Ectodermal cell (in vitro differentiated cells): ENCODE measurements at regions not wholly inside any gene's neighbourhood (a gene's known extent, or its start where the extent isn't known, plus 50 kb on each side); places are given as distances from the start of the nearest gene placed in this dataset.

Experiments used
- H3K27ac ChIP-seq: 2 replicates; pipeline ENCODE4 v1.7.0; 2013; ENCODE audit warnings: mild to moderate bottlenecking, low read depth, low read length; ENCODE audit not compliant: insufficient read depth, poor library complexity, severe bottlenecking
- H3K27me3 ChIP-seq: 2 replicates; pipeline ENCODE4 v1.7.0; 2013; ENCODE audit warnings: mild to moderate bottlenecking, low read length; ENCODE audit not compliant: insufficient read depth, control insufficient read depth, poor library complexity, severe bottlenecking
- H3K36me3 ChIP-seq: one replicate; pipeline ENCODE4 v1.7.0; 2013; ENCODE audit warnings: low read length; ENCODE audit not compliant: control insufficient read depth, insufficient read depth
- H3K4me1 ChIP-seq: one replicate; pipeline ENCODE4 v1.7.0; 2013; ENCODE audit warnings: low read length; ENCODE audit not compliant: control insufficient read depth, insufficient read depth
- H3K4me3 ChIP-seq: 2 replicates; pipeline ENCODE4 v1.7.0; 2013; ENCODE audit warnings: low read depth, low read length, control low read depth; ENCODE audit not compliant: insufficient read depth
- H3K9me3 ChIP-seq: 2 replicates; pipeline ENCODE4 v1.7.0; 2013; ENCODE audit warnings: mild to moderate bottlenecking, low read length, moderate library complexity; ENCODE audit not compliant: control insufficient read depth
- WGBS, 2 experiments: methylation state at CpG; one replicate each; pipeline ENCODE4 v1.1.7; 2013; ENCODE audit warnings: missing lambda C conversion rate in 2 of 2; 5-methylcytosine and 5-hydroxymethylcytosine counted together

DNA sequence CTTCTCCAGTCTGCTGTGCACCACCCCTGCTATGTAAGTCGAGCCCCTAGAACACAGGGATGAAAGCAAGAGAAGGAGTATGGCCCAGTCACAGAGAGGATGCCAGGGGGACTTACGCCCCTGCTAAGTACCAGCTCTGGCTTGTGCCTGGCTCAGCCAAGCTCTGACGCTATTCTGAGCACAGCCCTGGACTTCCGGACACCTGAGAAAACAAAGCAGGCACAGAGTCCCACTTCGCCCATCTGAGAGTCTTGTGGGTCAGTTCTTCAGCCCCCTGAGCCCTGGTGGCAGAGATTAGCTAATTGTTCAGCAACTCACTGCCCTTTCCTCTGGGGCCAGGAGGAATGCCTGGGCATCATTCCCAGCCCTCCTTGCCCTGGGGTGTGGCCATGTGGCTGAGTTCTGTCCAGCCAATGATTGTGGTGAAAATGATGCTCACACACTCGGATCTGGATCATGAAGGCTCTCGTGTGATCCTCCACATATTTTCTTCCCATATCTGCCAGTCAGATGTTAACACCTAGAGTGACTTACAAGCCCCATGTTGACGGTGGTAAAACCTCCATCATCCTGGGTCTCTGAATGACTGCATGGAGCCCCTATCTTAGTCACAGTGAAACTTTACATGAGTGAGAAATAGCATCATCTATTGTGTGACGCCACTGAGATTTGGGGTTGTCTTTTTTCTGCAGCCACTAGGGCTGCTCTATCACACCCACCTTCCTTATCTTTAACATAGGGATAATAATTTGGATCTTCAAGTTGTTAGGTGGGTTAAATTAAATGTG lies 105.7 kb downstream of the TPRA1 start:
- Histone ChIP-seq H3K27ac (no peak overlapping the region), H3K27me3 (no peaks in the 10 kb centered on the region)
- WGBS, 2 experiments: 79 to 81% methylated on average over 8 of the region's 9 CpGs

GRCh38 chr3:127483902-127484591 lies 106.5 kb downstream of the TPRA1 start:
- Histone ChIP-seq H3K4me3 (no peak overlapping the region), H3K4me1 (no peaks in the 10 kb centered on the region), H3K9me3 (no peaks in the 10 kb centered on the region), H3K36me3 (no peaks in the 10 kb centered on the region), H3K27me3 (no peaks in the 10 kb centered on the region), H3K27ac (no peak overlapping the region)
- WGBS, 2 experiments: 92 to 93% methylated on average over 18 of the region's 18 CpGs

More for the DNA sequence above, 105.7 kb downstream of the TPRA1 start:
- Histone ChIP-seq H3K36me3 (no peaks in the 10 kb centered on the region), H3K9me3 (no peaks in the 10 kb centered on the region), H3K4me3 (no peak overlapping the region), H3K4me1 (peaks cover under 1% of the 10 kb centered on the region)

- no peaks in the 10 kb centered on the region for H3K9me3 ChIP-seq
- no peaks in the 10 kb centered on the region for H3K36me3 ChIP-seq
- WGBS, 2 experiments: 86 to 87% methylated on average over 11 of the region's 11 CpGs
- no peaks in the 10 kb centered on the region for H3K4me1 ChIP-seq
- H3K27me3 ChIP-seq: no peaks in the 10 kb centered on the region
- H3K27ac ChIP-seq: no peak overlapping the region
- no peak overlapping the region for H3K4me3 ChIP-seq
These were observed 107.4 kb downstream of the TPRA1 start for GRCh38 chr3:127483005-127483641.

DNA sequence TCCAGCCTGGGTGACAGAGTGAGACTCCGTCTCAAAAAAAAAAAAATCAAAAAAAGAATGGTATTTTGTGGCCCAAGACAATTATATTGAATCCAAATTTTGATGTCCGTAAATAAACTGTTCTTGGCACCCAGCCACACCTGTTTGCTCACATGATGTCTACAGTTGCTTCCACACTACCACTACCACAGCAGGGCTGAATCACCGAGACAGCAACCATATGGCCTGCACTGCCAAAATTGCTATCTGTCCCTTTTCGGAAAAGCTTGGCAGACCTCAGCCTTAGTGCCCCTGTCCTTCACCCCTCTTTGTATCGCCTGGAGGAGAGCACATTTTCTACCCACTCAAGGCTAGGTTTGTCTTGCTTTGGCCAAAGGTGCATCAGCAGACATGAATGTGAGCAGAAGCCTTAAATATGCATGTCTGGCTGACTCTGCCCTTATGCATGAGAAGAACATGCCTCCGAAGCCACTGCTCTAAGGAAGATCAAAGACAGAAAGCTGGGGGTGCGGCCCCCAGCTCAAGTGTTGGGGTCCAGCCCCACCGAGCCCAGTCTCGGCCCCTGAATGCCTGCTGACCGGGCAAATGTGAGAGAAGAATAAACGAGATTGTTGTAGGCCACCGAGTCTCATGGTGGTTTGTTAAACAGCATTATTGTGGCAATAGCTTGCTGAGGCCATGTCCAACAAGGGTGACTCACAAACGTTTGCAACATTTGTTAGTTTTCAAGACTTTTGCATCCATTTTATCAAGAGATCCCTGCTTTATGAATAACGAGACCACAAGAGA lies 108.1 kb downstream of the TPRA1 start:
- no peak overlapping the region for H3K27ac ChIP-seq
- 91 to 93% methylated on average over 14 of the region's 14 CpGs for WGBS, 2 experiments

DNA sequence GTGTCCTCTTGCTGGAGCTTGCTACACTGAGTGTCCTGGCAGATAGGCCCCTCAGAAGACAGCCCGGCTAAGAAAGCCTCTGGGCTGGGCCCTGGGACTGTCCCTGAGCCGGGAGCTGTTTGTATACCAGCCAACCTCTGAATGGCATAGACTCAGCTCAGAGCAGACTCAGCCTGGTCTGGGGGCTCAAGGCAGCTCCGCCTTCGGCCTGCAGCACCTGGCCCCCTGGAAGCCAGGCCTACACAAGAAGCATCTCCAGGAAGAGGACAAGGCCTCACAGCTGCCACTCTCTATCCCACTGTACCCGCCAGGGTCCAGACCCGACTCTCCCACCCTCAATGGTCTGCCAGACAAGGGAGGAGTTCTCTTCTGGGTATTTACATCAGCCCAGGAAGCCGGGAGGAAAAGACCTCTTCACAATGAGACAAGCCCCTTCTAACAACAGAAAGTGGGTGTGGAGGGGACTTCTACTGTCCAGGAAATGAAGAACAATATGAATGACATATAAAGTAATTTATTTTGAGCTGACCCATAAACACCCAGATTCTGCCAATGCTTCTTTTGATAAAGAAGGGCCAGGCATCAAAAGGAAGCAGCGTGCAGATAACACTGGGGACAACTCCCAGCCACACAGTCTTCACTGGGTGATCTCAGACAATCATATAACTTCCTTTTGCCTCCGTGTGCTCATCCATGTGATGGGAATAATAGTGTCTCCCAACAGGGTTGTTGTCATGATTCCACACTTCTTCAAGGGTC lies 110.2 kb downstream of the TPRA1 start:
- Histone ChIP-seq H3K27me3 (no peaks in the 10 kb centered on the region), H3K36me3 (no peaks in the 10 kb centered on the region), H3K4me1 (no peaks in the 10 kb centered on the region), H3K9me3 (no peaks in the 10 kb centered on the region), H3K4me3 (no peak overlapping the region), H3K27ac (no peak overlapping the region)
- WGBS, 2 experiments: 93% methylated on average over 8 to 9 of the region's 9 CpGs

More for the DNA sequence above, 108.1 kb downstream of the TPRA1 start:
- Histone ChIP-seq H3K4me1 (no peaks in the 10 kb centered on the region), H3K9me3 (no peaks in the 10 kb centered on the region), H3K27me3 (no peaks in the 10 kb centered on the region), H3K4me3 (no peak overlapping the region), H3K36me3 (no peaks in the 10 kb centered on the region)

- Histone ChIP-seq H3K36me3 (no peaks in the 10 kb centered on the region), H3K9me3 (no peaks in the 10 kb centered on the region), H3K4me1 (no peaks in the 10 kb centered on the region), H3K27me3 (no peaks in the 10 kb centered on the region), H3K4me3 (no peak overlapping the region), H3K27ac (no peak overlapping the region)
- WGBS, 2 experiments: 58 to 60% methylated on average over 12 of the region's 12 CpGs
These were observed 111.1 kb downstream of the TPRA1 start for GRCh38 chr3:127479449-127479848.

DNA sequence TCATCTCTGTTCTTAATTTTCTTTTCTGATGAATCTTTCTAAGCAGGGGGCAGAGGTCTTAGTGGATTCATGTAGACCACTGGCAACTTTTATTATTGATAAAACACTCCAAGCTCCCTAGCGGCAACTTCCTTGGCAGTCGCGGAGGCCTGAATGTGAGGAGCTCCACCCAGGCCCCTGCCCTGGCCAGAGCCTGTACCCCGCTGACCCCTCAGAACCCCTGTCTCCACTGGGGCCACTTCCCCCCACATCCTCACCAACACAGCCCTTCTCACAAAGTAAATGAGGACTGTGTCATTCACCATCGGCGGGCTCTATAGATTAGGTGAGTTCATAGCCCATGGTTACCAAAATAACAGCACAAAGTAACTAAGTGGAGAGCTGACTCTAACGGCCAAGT lies 111.6 kb downstream of the TPRA1 start:
- Histone ChIP-seq H3K27ac (no peak overlapping the region), H3K36me3 (no peaks in the 10 kb centered on the region), H3K9me3 (no peaks in the 10 kb centered on the region), H3K27me3 (no peaks in the 10 kb centered on the region), H3K4me3 (no peak overlapping the region), H3K4me1 (no peaks in the 10 kb centered on the region)
- WGBS, 2 experiments: 91 to 92% methylated on average over 7 of the region's 7 CpGs

GRCh38 chr3:127477396-127477795 lies 113.1 kb downstream of the TPRA1 start:
- Histone ChIP-seq H3K4me1 (no peaks in the 10 kb centered on the region), H3K27me3 (no peaks in the 10 kb centered on the region), H3K27ac (no peak overlapping the region), H3K36me3 (no peaks in the 10 kb centered on the region), H3K9me3 (no peaks in the 10 kb centered on the region), H3K4me3 (no peak overlapping the region)
- 92 to 93% methylated on average over 8 of the region's 8 CpGs for WGBS, 2 experiments

- 86 to 87% methylated on average over 12 of the region's 12 CpGs for WGBS, 2 experiments
- H3K27me3 ChIP-seq: no peaks in the 10 kb centered on the region
- H3K4me1 ChIP-seq: no peaks in the 10 kb centered on the region
These were observed 113.6 kb downstream of the TPRA1 start for GRCh38 chr3:127476936-127477335.

More at GRCh38 chr3:127476936-127477335, 113.6 kb downstream of the TPRA1 start:
- Histone ChIP-seq H3K9me3 (no peaks in the 10 kb centered on the region), H3K4me3 (no peak overlapping the region), H3K27ac (no peak overlapping the region), H3K36me3 (no peaks in the 10 kb centered on the region)
